GM23338 (cell line): ENCODE measurements at regions not wholly inside any gene's neighbourhood (a gene's known extent, or its start where the extent isn't known, plus 50 kb on each side); places are given as distances from the start of the nearest gene placed in this dataset.

ENCODE experiments used
- CREB1 ChIP-seq: fragments of 250-450 bp; sonication (Bioruptor Pico); IDR thresholded peaks from 2 replicates; pipeline ENCODE4 v1.5.0; 2020; ENCODE audit warnings: low read depth, mild to moderate bottlenecking, moderate library complexity
- ETS1 ChIP-seq: IDR thresholded peaks from 2 replicates; pipeline ENCODE4 v1.6.1; 2016; ENCODE audit warnings: antibody characterized with exemption
- EZH2 ChIP-seq: fragments of 200-600 bp; sonication (generic); IDR thresholded peaks from one replicate; pipeline ENCODE4 v1.8.0; 2017; ENCODE audit warnings: antibody characterized with exemption, mild to moderate bottlenecking, low read depth; ENCODE audit not compliant: unreplicated experiment
- EZH2phosphoT487 ChIP-seq: fragments of 200-600 bp; sonication (generic); IDR thresholded peaks from one replicate; pipeline ENCODE4 v1.8.1; 2018; ENCODE audit warnings: antibody characterized with exemption; ENCODE audit not compliant: unreplicated experiment
- POLR2AphosphoS5 ChIP-seq: IDR thresholded peaks from 2 replicates; pipeline ENCODE4 v1.6.1; 2016; ENCODE audit warnings: antibody characterized with exemption, low read depth
- TF ChIP-seq, protein P1 (sequence below), 2 experiments: fragments of 200-600 bp in 1 of 2; sonication (generic) in 1 of 2; conservative IDR thresholded peaks; 2 replicates each; pipeline versions ENCODE4 v1.5.1 to v1.6.1; 2016 to 2017; ENCODE audit warnings: antibody characterized with exemption in 2 of 2, low read depth in 2 of 2, mild to moderate bottlenecking in 2 of 2, moderate library complexity in 1 of 2
- TF ChIP-seq, protein P2 (sequence below): IDR thresholded peaks from one replicate; pipeline ENCODE4 v1.6.1; 2018; ENCODE audit warnings: antibody characterized with exemption; ENCODE audit not compliant: unreplicated experiment

- TF ChIP-seq CREB1 (CRISPR knock-in tag) = no peak
- TF ChIP-seq, protein P1, sequence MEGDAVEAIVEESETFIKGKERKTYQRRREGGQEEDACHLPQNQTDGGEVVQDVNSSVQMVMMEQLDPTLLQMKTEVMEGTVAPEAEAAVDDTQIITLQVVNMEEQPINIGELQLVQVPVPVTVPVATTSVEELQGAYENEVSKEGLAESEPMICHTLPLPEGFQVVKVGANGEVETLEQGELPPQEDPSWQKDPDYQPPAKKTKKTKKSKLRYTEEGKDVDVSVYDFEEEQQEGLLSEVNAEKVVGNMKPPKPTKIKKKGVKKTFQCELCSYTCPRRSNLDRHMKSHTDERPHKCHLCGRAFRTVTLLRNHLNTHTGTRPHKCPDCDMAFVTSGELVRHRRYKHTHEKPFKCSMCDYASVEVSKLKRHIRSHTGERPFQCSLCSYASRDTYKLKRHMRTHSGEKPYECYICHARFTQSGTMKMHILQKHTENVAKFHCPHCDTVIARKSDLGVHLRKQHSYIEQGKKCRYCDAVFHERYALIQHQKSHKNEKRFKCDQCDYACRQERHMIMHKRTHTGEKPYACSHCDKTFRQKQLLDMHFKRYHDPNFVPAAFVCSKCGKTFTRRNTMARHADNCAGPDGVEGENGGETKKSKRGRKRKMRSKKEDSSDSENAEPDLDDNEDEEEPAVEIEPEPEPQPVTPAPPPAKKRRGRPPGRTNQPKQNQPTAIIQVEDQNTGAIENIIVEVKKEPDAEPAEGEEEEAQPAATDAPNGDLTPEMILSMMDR (conservative IDR thresholded peaks at IDR 0.05; ENCODE audit: low read depth in 2 of 2) = no peak
- TF ChIP-seq EZH2 = no peak
- no peak for TF ChIP-seq POLR2AphosphoS5
- no peak for TF ChIP-seq ETS1
- no peak for TF ChIP-seq EZH2phosphoT487
- TF ChIP-seq, protein P2, sequence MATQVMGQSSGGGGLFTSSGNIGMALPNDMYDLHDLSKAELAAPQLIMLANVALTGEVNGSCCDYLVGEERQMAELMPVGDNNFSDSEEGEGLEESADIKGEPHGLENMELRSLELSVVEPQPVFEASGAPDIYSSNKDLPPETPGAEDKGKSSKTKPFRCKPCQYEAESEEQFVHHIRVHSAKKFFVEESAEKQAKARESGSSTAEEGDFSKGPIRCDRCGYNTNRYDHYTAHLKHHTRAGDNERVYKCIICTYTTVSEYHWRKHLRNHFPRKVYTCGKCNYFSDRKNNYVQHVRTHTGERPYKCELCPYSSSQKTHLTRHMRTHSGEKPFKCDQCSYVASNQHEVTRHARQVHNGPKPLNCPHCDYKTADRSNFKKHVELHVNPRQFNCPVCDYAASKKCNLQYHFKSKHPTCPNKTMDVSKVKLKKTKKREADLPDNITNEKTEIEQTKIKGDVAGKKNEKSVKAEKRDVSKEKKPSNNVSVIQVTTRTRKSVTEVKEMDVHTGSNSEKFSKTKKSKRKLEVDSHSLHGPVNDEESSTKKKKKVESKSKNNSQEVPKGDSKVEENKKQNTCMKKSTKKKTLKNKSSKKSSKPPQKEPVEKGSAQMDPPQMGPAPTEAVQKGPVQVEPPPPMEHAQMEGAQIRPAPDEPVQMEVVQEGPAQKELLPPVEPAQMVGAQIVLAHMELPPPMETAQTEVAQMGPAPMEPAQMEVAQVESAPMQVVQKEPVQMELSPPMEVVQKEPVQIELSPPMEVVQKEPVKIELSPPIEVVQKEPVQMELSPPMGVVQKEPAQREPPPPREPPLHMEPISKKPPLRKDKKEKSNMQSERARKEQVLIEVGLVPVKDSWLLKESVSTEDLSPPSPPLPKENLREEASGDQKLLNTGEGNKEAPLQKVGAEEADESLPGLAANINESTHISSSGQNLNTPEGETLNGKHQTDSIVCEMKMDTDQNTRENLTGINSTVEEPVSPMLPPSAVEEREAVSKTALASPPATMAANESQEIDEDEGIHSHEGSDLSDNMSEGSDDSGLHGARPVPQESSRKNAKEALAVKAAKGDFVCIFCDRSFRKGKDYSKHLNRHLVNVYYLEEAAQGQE = no peak
Measured at GRCh38 chr2:120971866-120972265, 236.2 kb downstream of the GLI2 start.
